ENCODE measurements at regions not wholly inside any gene's neighbourhood (a gene's known extent, or its start where the extent isn't known, plus 50 kb on each side); places are given as distances from the start of the nearest gene placed in this dataset.

DNA sequence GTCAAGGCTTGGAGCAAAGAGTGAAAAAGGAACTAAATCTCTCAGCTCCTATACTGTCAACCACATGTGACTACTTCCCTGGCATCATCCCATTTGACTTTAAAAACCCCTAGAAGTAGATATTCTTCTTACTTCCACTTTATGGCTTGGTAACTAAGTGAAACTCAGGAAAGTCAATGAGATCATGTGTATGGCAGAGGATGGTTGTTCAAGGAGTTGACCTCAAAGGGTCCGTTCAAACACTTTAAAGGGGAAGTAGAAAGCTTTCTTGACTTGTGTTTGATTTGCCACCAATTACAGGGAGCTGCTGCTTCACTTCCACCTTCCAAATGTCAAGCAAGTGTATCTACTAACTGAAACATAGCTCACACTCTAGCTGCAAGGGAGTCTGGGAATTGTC lies 187.2 kb downstream of the RAB28 start:
- TF ChIP-seq, protein P1, sequence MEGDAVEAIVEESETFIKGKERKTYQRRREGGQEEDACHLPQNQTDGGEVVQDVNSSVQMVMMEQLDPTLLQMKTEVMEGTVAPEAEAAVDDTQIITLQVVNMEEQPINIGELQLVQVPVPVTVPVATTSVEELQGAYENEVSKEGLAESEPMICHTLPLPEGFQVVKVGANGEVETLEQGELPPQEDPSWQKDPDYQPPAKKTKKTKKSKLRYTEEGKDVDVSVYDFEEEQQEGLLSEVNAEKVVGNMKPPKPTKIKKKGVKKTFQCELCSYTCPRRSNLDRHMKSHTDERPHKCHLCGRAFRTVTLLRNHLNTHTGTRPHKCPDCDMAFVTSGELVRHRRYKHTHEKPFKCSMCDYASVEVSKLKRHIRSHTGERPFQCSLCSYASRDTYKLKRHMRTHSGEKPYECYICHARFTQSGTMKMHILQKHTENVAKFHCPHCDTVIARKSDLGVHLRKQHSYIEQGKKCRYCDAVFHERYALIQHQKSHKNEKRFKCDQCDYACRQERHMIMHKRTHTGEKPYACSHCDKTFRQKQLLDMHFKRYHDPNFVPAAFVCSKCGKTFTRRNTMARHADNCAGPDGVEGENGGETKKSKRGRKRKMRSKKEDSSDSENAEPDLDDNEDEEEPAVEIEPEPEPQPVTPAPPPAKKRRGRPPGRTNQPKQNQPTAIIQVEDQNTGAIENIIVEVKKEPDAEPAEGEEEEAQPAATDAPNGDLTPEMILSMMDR (IDR thresholded peaks at IDR 0.05) = no peak
- H3K9me3 Mint-ChIP-seq = peaks cover 16 to 35% (median 26%) of the 10 kb centered on the region in 7 donors
- H3K4me1 Mint-ChIP-seq = no peaks in the 10 kb centered on the region
- H3K36me3 ChIP-seq (replicated peaks in 1 of 2; ENCODE audit: control insufficient read depth in 1 of 2, insufficient read depth in 2 of 2, low read length in 2 of 2) = no peaks in the 10 kb centered on the region
- no peaks in the 10 kb centered on the region for H4K20me1 ChIP-seq (ENCODE audit: insufficient read depth, low read length)
- H3K4me3 ChIP-seq (replicated peaks in 1 of 3; ENCODE audit: low read depth in 2 of 3, low read length in 3 of 3) = no peak overlapping the region
- no peaks in the 10 kb centered on the region for H3K4me1 ChIP-seq (ENCODE audit: control insufficient read depth in 1 of 2, insufficient read depth in 2 of 2, low read length in 2 of 2)
- no peak for DNase-seq
- H3K27me3 Mint-ChIP-seq (ENCODE audit: low read depth in 3 of 3) = no peaks in the 10 kb centered on the region
- H3K27ac ChIP-seq (ENCODE audit: low read depth in 1 of 2, low read length in 2 of 2) = no peak overlapping the region
- H2AFZ ChIP-seq (ENCODE audit: insufficient read depth, low read depth, low read length, poor library complexity, severe bottlenecking) = no peak overlapping the region
- no peak overlapping the region for H3K4me2 ChIP-seq (replicated peaks; ENCODE audit: extremely low read depth, low read length, poor library complexity, severe bottlenecking)
- no peak overlapping the region for H3K27ac Mint-ChIP-seq
- H3K27me3 ChIP-seq (ENCODE audit: control insufficient read depth in 2 of 2, insufficient read depth in 2 of 2, low read length in 2 of 2) = no peaks in the 10 kb centered on the region
- WGBS (ENCODE audit: insufficient coverage) = no CpG with 5 or more reads among the region's 1 CpG
- H3K9me3 ChIP-seq (replicated peaks in 1 of 2; ENCODE audit: control insufficient read depth in 1 of 2, insufficient read depth in 1 of 2, low read length in 2 of 2) = peaks cover 30 to 47% of the 10 kb centered on the region in 2 donors
- no peak overlapping the region for H3K4me3 Mint-ChIP-seq
- no peaks in the 10 kb centered on the region for H3K36me3 Mint-ChIP-seq
- no peaks in the 10 kb centered on the region for H3K79me2 ChIP-seq (ENCODE audit: insufficient read depth, low read length)
- intact Hi-C loops (cut with micrococcal nuclease) = no loop called here
- H3K9ac ChIP-seq (ENCODE audit: insufficient read depth, low read length, poor library complexity, severe bottlenecking) = no peak overlapping the region

DNA sequence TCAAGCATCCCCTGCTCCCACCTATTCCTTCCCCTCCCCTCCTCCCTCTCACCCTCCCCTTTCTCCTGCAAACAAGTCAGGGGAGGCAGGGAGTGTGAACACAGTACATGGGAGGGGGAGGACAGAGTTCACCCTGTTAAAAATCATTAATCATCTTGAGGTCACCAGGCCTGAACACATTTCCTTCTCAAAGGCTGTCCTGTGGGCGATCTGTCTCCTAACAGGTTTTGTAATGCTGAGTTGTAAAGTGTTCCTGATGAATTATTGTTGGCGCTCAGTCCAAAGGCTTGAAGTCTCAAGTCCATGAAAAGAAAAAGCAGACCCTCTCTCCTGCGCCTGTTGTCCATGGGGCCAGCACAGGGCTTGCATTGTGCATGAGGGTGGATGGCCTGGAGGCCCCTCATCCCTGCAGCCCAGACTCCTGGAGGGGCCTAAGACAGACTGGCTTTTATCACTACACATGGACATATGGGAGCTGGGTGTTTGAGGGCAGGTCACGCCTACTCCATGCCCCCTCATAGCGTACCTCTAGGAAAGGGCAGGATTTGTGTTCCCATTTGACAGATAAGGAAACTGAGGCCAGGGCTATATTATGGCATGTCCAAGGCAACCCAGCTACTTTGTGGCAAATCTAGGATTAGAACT lies 189.1 kb downstream of the RAB28 start:
- no peaks in the 10 kb centered on the region for H3K27me3 Mint-ChIP-seq (ENCODE audit: low read depth in 3 of 3)

More for the DNA sequence above, 189.1 kb downstream of the RAB28 start:
- Mint-ChIP-seq H3K4me1 (no peaks in the 10 kb centered on the region), H3K4me3 (no peak overlapping the region), H3K27ac (no peak overlapping the region), H3K9me3 (peaks cover 19 to 30% (median 23%) of the 10 kb centered on the region in 7 donors), H3K36me3 (no peaks in the 10 kb centered on the region)
- no peak overlapping the region for H3K4me2 ChIP-seq (replicated peaks; ENCODE audit: extremely low read depth, low read length, poor library complexity, severe bottlenecking)
- DNase-seq = no peak
- H3K4me1 ChIP-seq (ENCODE audit: control insufficient read depth in 1 of 2, insufficient read depth in 2 of 2, low read length in 2 of 2) = no peaks in the 10 kb centered on the region
- H3K36me3 ChIP-seq (replicated peaks in 1 of 2; ENCODE audit: control insufficient read depth in 1 of 2, insufficient read depth in 2 of 2, low read length in 2 of 2) = no peaks in the 10 kb centered on the region
- H3K27ac ChIP-seq (ENCODE audit: low read depth in 1 of 2, low read length in 2 of 2) = no peak overlapping the region
- intact Hi-C loops (cut with micrococcal nuclease) = no loop called here
- no peaks in the 10 kb centered on the region for H3K27me3 ChIP-seq (ENCODE audit: control insufficient read depth in 2 of 2, insufficient read depth in 2 of 2, low read length in 2 of 2)
- 67% methylated on average over 3 of the region's 5 CpGs for WGBS (ENCODE audit: insufficient coverage)
- H3K9me3 ChIP-seq (replicated peaks in 1 of 2; ENCODE audit: control insufficient read depth in 1 of 2, insufficient read depth in 1 of 2, low read length in 2 of 2) = peaks cover 29 to 33% of the 10 kb centered on the region in 2 donors
- TF ChIP-seq, protein P1 (IDR thresholded peaks at IDR 0.05) = no peak
- no peaks in the 10 kb centered on the region for H4K20me1 ChIP-seq (ENCODE audit: insufficient read depth, low read length)
- no peaks in the 10 kb centered on the region for H3K79me2 ChIP-seq (ENCODE audit: insufficient read depth, low read length)
- no peak overlapping the region for H3K4me3 ChIP-seq (replicated peaks in 1 of 3; ENCODE audit: low read depth in 2 of 3, low read length in 3 of 3)
- H2AFZ ChIP-seq (ENCODE audit: insufficient read depth, low read depth, low read length, poor library complexity, severe bottlenecking) = no peak overlapping the region
- H3K9ac ChIP-seq (ENCODE audit: insufficient read depth, low read length, poor library complexity, severe bottlenecking) = no peak overlapping the region
